Hepatocyte (in vitro differentiated cells): ENCODE measurements at regions not wholly inside any gene's neighbourhood (a gene's known extent, or its start where the extent isn't known, plus 50 kb on each side); places are given as distances from the start of the nearest gene placed in this dataset.

Experiments
- DNase-seq: peaks from one replicate; pipeline ENCODE4 v3.0.0-alpha.2; 2016; ENCODE audit warnings: low spot score
- H2AFZ ChIP-seq: fragments of 200-600 bp; sonication (generic); 2 replicates; pipeline ENCODE4 v1.6.0; 2016; ENCODE audit warnings: antibody characterized with exemption, mild to moderate bottlenecking
- H3K27ac ChIP-seq: fragments of 200-600 bp; sonication (generic); 2 replicates; pipeline ENCODE4 v1.5.1; 2016; ENCODE audit warnings: mild to moderate bottlenecking
- H3K27me3 ChIP-seq: fragments of 200-600 bp; sonication (generic); 2 replicates; pipeline ENCODE4 v1.6.1; 2016
- H3K36me3 ChIP-seq: fragments of 200-600 bp; sonication (generic); replicated peaks from 2 replicates; pipeline ENCODE4 v1.5.1; 2016; ENCODE audit warnings: low read depth; ENCODE audit not compliant: insufficient read depth
- H3K4me1 ChIP-seq: fragments of 200-600 bp; sonication (generic); 2 replicates; pipeline ENCODE4 v1.5.1; 2016; ENCODE audit warnings: mild to moderate bottlenecking, moderate library complexity; ENCODE audit not compliant: insufficient read depth
- H3K4me2 ChIP-seq: fragments of 200-600 bp; sonication (generic); 2 replicates; pipeline ENCODE4 v1.6.0; 2016
- H3K4me3 ChIP-seq: fragments of 200-600 bp; sonication (generic); 2 replicates; pipeline ENCODE4 v1.5.1; 2016; ENCODE audit warnings: mild to moderate bottlenecking
- H3K79me2 ChIP-seq: fragments of 200-600 bp; sonication (generic); 2 replicates; pipeline ENCODE4 v1.6.0; 2017; ENCODE audit warnings: mild to moderate bottlenecking
- H3K9me2 ChIP-seq: fragments of 200-600 bp; sonication (generic); replicated peaks from 2 replicates; pipeline ENCODE4 v1.6.0; 2017; ENCODE audit warnings: mild to moderate bottlenecking; ENCODE audit not compliant: insufficient read depth
- H3K9me3 ChIP-seq: fragments of 200-600 bp; sonication (generic); 2 replicates; pipeline ENCODE4 v1.5.1; 2016; ENCODE audit warnings: low read depth, mild to moderate bottlenecking
- H4K20me1 ChIP-seq: fragments of 200-600 bp; sonication (generic); 2 replicates; pipeline ENCODE4 v1.6.0; 2016; ENCODE audit warnings: mild to moderate bottlenecking; ENCODE audit not compliant: insufficient read depth, poor library complexity, severe bottlenecking
- CTCF ChIP-seq: fragments of 200-600 bp; sonication (generic); IDR thresholded peaks from 2 replicates; pipeline ENCODE4 v1.5.1; 2016; ENCODE audit warnings: antibody characterized with exemption, mild to moderate bottlenecking; ENCODE audit not compliant: poor library complexity
- EZH2 ChIP-seq: fragments of 200-600 bp; sonication (generic); IDR thresholded peaks from 2 replicates; pipeline ENCODE4 v1.6.1; 2016; ENCODE audit warnings: antibody characterized with exemption, mild to moderate bottlenecking, borderline replicate concordance
- EZH2phosphoT487 ChIP-seq: fragments of 200-600 bp; sonication (generic); IDR thresholded peaks from one replicate; pipeline ENCODE4 v1.6.1; 2018; ENCODE audit warnings: antibody characterized with exemption, mild to moderate bottlenecking, low read depth, moderate library complexity; ENCODE audit not compliant: unreplicated experiment, severe bottlenecking
- WGBS: methylation state at CpG from one replicate; pipeline ENCODE4 v1.1.6; 2016; ENCODE audit warnings: low lambda C conversion rate; ENCODE audit errors: missing lambda C conversion rate; 5-methylcytosine and 5-hydroxymethylcytosine counted together

- H3K4me3 ChIP-seq = no peak overlapping the region
- H3K9me2 ChIP-seq = no peaks in the 10 kb centered on the region
- TF ChIP-seq CTCF = no peak
- TF ChIP-seq EZH2 = no peak
- TF ChIP-seq EZH2phosphoT487 = no peak
- no peaks in the 10 kb centered on the region for H3K79me2 ChIP-seq
- 72% methylated on average over 1 of the region's 1 CpG for WGBS
- no peaks in the 10 kb centered on the region for H3K36me3 ChIP-seq
- no peaks in the 10 kb centered on the region for H4K20me1 ChIP-seq
- no peaks in the 10 kb centered on the region for H3K9me3 ChIP-seq
- DNase-seq = no peak
- no peaks in the 10 kb centered on the region for H3K27me3 ChIP-seq
- H3K4me1 ChIP-seq = no peaks in the 10 kb centered on the region
- H2AFZ ChIP-seq = no peak overlapping the region
- no peak overlapping the region for H3K4me2 ChIP-seq
- H3K27ac ChIP-seq = no peak overlapping the region
These were observed 1298.8 kb downstream of the PLA2G4A start for GRCh38 chr1:188127507-188127906.

GRCh38 chr1:188128761-188129160 lies 1300.0 kb downstream of the PLA2G4A start:
- Histone ChIP-seq H3K79me2 (no peaks in the 10 kb centered on the region), H3K36me3 (no peaks in the 10 kb centered on the region), H2AFZ (no peak overlapping the region), H4K20me1 (no peaks in the 10 kb centered on the region), H3K4me3 (no peak overlapping the region), H3K4me2 (no peak overlapping the region), H3K9me2 (no peaks in the 10 kb centered on the region), H3K27me3 (no peaks in the 10 kb centered on the region), H3K4me1 (no peaks in the 10 kb centered on the region), H3K9me3 (no peaks in the 10 kb centered on the region), H3K27ac (no peak overlapping the region)
- no peak for TF ChIP-seq EZH2phosphoT487
- TF ChIP-seq EZH2 = no peak
- no peak for TF ChIP-seq CTCF
- DNase-seq = no peak
- WGBS = 74% methylated on average over 3 of the region's 3 CpGs

- 75% methylated on average over 8 of the region's 8 CpGs for WGBS
- H3K36me3 ChIP-seq = no peaks in the 10 kb centered on the region
- H3K27ac ChIP-seq = no peak overlapping the region
- H3K27me3 ChIP-seq = no peaks in the 10 kb centered on the region
- H3K9me2 ChIP-seq = no peaks in the 10 kb centered on the region
- no peak overlapping the region for H3K4me2 ChIP-seq
- H3K4me1 ChIP-seq = no peaks in the 10 kb centered on the region
- TF ChIP-seq CTCF (no peak), EZH2phosphoT487 (no peak), EZH2 (no peak)
- DNase-seq = no peak
- H3K9me3 ChIP-seq = no peaks in the 10 kb centered on the region
- no peaks in the 10 kb centered on the region for H3K79me2 ChIP-seq
- H2AFZ ChIP-seq = no peak overlapping the region
- H3K4me3 ChIP-seq = no peak overlapping the region
- H4K20me1 ChIP-seq = no peaks in the 10 kb centered on the region
These were observed 1301.4 kb downstream of the PLA2G4A start for GRCh38 chr1:188129856-188130838.
